Mesenchymal stem cell (in vitro differentiated cells and primary cell): ENCODE measurements at regions not wholly inside any gene's neighbourhood (a gene's known extent, or its start where the extent isn't known, plus 50 kb on each side); places are given as distances from the start of the nearest gene placed in this dataset.
"Not testable (repeated sequence)": the region's sequence is repeated elsewhere in the genome, so short reads cannot be mapped to it uniquely, and the experiment has no call there.

ENCODE experiments used
- DNase-seq: peaks from one replicate; pipeline ENCODE4 v3.0.0-alpha.2; 2013
- H2AFZ ChIP-seq: one replicate; pipeline ENCODE4 v1.6.1; 2013; ENCODE audit warnings: low read depth, mild to moderate bottlenecking, control low read depth, inconsistent platforms, low read length, moderate library complexity
- H2AK5ac ChIP-seq: 2 replicates; pipeline ENCODE4 v1.6.1; 2013; ENCODE audit warnings: low read length, moderate library complexity, mild to moderate bottlenecking, inconsistent platforms; ENCODE audit not compliant: severe bottlenecking
- H2BK120ac ChIP-seq: one replicate; pipeline ENCODE4 v1.6.1; 2013; ENCODE audit warnings: low read depth, mild to moderate bottlenecking, inconsistent platforms, low read length, moderate library complexity
- H2BK12ac ChIP-seq, 2 experiments: one replicate each; pipeline ENCODE4 v1.6.1; 2013; ENCODE audit warnings: inconsistent platforms in 2 of 2, low read length in 2 of 2, mild to moderate bottlenecking in 2 of 2, moderate library complexity in 2 of 2, control low read depth in 1 of 2
- H2BK15ac ChIP-seq: one replicate; pipeline ENCODE4 v1.6.1; 2013; ENCODE audit warnings: mild to moderate bottlenecking, low read depth, inconsistent platforms; ENCODE audit not compliant: poor library complexity, severe bottlenecking
- H2BK5ac ChIP-seq: 2 replicates; pipeline ENCODE4 v1.6.1; 2013; ENCODE audit warnings: low read depth, mild to moderate bottlenecking, low read length, control low read depth, inconsistent platforms; ENCODE audit not compliant: poor library complexity, severe bottlenecking
- H3K14ac ChIP-seq, 2 experiments: one replicate each; pipeline ENCODE4 v1.6.1; 2013; ENCODE audit warnings: inconsistent platforms in 2 of 2, low read length in 2 of 2, control low read depth in 1 of 2, mild to moderate bottlenecking in 1 of 2, moderate library complexity in 1 of 2
- H3K18ac ChIP-seq, 2 experiments: one replicate each; pipeline ENCODE4 v1.6.1; 2013; ENCODE audit warnings: inconsistent platforms in 2 of 2, low read length in 2 of 2, control low read depth in 1 of 2, low read depth in 1 of 2, mild to moderate bottlenecking in 1 of 2
- H3K23ac ChIP-seq, 2 experiments: one replicate each; pipeline ENCODE4 v1.6.1; 2013; ENCODE audit warnings: inconsistent platforms in 2 of 2, low read length in 2 of 2, mild to moderate bottlenecking in 2 of 2, moderate library complexity in 2 of 2, control low read depth in 1 of 2
- H3K27ac ChIP-seq: 2 replicates; pipeline ENCODE4 v1.5.1; 2013; ENCODE audit warnings: mild to moderate bottlenecking, moderate library complexity, low read length, control low read depth, inconsistent platforms; ENCODE audit not compliant: poor library complexity, severe bottlenecking
- H3K27me3 ChIP-seq, 2 experiments: 2 replicates each; pipeline versions ENCODE4 v1.6.1 to v1.7.0; 2013; ENCODE audit warnings: low read length in 2 of 2, mild to moderate bottlenecking in 2 of 2, moderate library complexity in 2 of 2, control low read depth in 1 of 2, inconsistent platforms in 1 of 2; ENCODE audit not compliant: control insufficient read depth in 1 of 2, insufficient read depth in 1 of 2
- H3K36me3 ChIP-seq, 2 experiments: 2 replicates each; pipeline versions ENCODE4 v1.6.1 to v1.7.0; 2013; ENCODE audit warnings: low read length in 2 of 2, control low read depth in 1 of 2, inconsistent platforms in 1 of 2, low read depth in 1 of 2, mild to moderate bottlenecking in 1 of 2; ENCODE audit not compliant: insufficient read depth in 2 of 2, control insufficient read depth in 1 of 2
- H3K4ac ChIP-seq, 2 experiments: one replicate each; pipeline ENCODE4 v1.6.1; 2013; ENCODE audit warnings: inconsistent platforms in 2 of 2, low read length in 2 of 2, mild to moderate bottlenecking in 2 of 2, moderate library complexity in 2 of 2, control low read depth in 1 of 2, low read depth in 1 of 2
- H3K4me1 ChIP-seq: 2 replicates; pipeline ENCODE4 v1.6.1; 2013; ENCODE audit warnings: low read depth, low read length, control low read depth; ENCODE audit not compliant: control insufficient read depth, insufficient read depth
- H3K4me2 ChIP-seq: 2 replicates; pipeline ENCODE4 v1.6.1; 2013; ENCODE audit warnings: low read length, mild to moderate bottlenecking, inconsistent platforms; ENCODE audit not compliant: poor library complexity, severe bottlenecking
- H3K4me3 ChIP-seq, 2 experiments: 2 replicates each; pipeline versions ENCODE4 v1.5.1 to v1.7.0; 2013; ENCODE audit warnings: low read length in 2 of 2, mild to moderate bottlenecking in 2 of 2, control low read depth in 1 of 2, low read depth in 1 of 2; ENCODE audit not compliant: insufficient read depth in 1 of 2
- H3K79me1 ChIP-seq: replicated peaks from 2 replicates; pipeline ENCODE4 v1.6.1; 2013; ENCODE audit warnings: mild to moderate bottlenecking, control low read depth, low read length, inconsistent platforms; ENCODE audit not compliant: poor library complexity, severe bottlenecking
- H3K9ac ChIP-seq: 2 replicates; pipeline ENCODE4 v1.7.0; 2013; ENCODE audit warnings: mild to moderate bottlenecking, low read length, moderate library complexity
- H3K9me3 ChIP-seq: 2 replicates; pipeline ENCODE4 v1.7.0; 2013; ENCODE audit warnings: mild to moderate bottlenecking, low read length; ENCODE audit not compliant: control insufficient read depth
- H4K8ac ChIP-seq: one replicate; pipeline ENCODE4 v1.6.1; 2013; ENCODE audit warnings: inconsistent platforms, mild to moderate bottlenecking, low read length, moderate library complexity
- H4K91ac ChIP-seq: one replicate; pipeline ENCODE4 v1.6.1; 2013; ENCODE audit warnings: mild to moderate bottlenecking, low read length, inconsistent platforms
- WGBS: methylation state at CpG from one replicate; pipeline ENCODE4 v1.1.7; 2013; ENCODE audit warnings: mixed read lengths; 5-methylcytosine and 5-hydroxymethylcytosine counted together

DNA sequence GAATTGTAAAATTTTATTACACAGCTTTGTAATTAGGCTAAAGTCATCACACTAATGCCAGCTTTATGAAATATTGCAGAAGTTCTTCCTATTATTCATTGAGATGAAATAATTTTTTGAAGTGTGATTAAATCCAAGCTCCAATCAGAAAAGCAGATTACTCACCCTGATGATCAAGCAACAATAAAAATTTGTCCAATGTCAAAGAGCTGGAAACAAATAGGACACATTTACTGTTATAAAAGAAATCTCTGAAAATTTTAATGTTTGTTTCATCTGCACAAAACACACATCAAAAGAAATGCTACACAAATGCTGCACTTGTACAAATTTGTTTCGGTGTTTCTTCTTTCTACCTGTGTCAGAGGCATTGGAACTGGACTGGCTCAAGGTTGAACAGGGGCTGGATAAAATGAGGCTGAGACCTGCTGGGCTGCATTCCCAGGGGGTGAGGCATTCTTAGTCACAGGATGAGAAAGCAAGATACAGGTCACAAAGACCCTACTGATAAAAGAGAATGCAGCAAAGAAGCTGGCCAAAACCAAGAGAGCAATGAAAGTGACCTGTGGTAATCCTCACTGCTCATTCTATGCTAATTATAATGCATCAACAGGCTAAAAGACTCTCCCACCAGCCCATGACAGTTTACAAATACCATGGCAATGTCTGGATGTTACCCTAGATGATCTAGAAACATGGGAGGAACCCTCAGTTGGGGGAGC is 78.3 kb downstream of the GASK1B start:
- H2BK12ac ChIP-seq = no peak overlapping the region
- no peak overlapping the region for H2BK120ac ChIP-seq
- no peak for DNase-seq
- H4K91ac ChIP-seq = no peak overlapping the region
- WGBS = 77% methylated on average over 1 of the region's 1 CpG
- H3K79me1 ChIP-seq = no peaks in the 10 kb centered on the region
- H3K4me3 ChIP-seq = no peak overlapping the region
- no peak overlapping the region for H2AK5ac ChIP-seq
- no peak overlapping the region for H3K4me2 ChIP-seq
- H3K27me3 ChIP-seq = no peaks in the 10 kb centered on the region
- H2AFZ ChIP-seq = no peak overlapping the region
- no peak overlapping the region for H3K14ac ChIP-seq
- no peaks in the 10 kb centered on the region for H3K9me3 ChIP-seq
- H3K23ac ChIP-seq = no peak overlapping the region
- H3K36me3 ChIP-seq = no peaks in the 10 kb centered on the region
- H3K9ac ChIP-seq = no peak overlapping the region
- H3K4me1 ChIP-seq = peaks cover 2% of the 10 kb centered on the region
- H2BK5ac ChIP-seq = no peak overlapping the region
- H3K27ac ChIP-seq = peak overlapping the region; percentile 54
- no peak overlapping the region for H4K8ac ChIP-seq
- no peak overlapping the region for H2BK15ac ChIP-seq
- no peak overlapping the region for H3K18ac ChIP-seq
- H3K4ac ChIP-seq = no peak overlapping the region

DNA sequence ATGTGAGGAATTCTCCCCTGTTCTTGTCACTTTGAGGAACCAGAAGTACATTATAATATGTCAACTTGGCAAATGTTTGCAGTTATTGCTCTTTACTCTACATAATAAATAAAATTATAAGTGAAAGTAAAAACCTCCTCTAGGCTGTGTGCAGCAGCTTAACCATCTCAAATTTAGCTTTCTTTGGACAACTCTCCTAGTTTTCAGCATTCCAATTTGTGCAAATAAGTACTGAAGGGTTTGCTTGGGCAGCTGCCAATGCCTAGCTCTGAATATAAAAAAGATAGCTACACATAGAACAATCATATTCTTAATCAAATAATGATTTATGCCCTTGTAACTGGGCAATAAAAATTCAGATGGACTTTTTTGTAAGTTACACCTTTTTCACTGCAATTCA is 82.5 kb downstream of the GASK1B start:
- no peaks in the 10 kb centered on the region for H3K36me3 ChIP-seq
- no peak overlapping the region for H3K14ac ChIP-seq
- H3K4me3 ChIP-seq = peak overlapping the region in 1 of 2 experiments; percentile 19
- no peak overlapping the region for H2AK5ac ChIP-seq
- no peak overlapping the region for H2BK5ac ChIP-seq
- H3K4ac ChIP-seq = no peak overlapping the region
- DNase-seq = no peak
- no peaks in the 10 kb centered on the region for H3K79me1 ChIP-seq
- no peak overlapping the region for H4K91ac ChIP-seq
- no peak overlapping the region for H2BK12ac ChIP-seq
- H3K9ac ChIP-seq = peak overlapping the region; percentile 48
- no peak overlapping the region for H2BK120ac ChIP-seq
- H4K8ac ChIP-seq = no peak overlapping the region
- no peak overlapping the region for H2AFZ ChIP-seq
- H3K9me3 ChIP-seq = no peaks in the 10 kb centered on the region
- H3K18ac ChIP-seq = no peak overlapping the region
- no peaks in the 10 kb centered on the region for H3K27me3 ChIP-seq
- H3K4me1 ChIP-seq = peaks cover 2% of the 10 kb centered on the region
- H3K27ac ChIP-seq = no peak overlapping the region
- H3K23ac ChIP-seq = no peak overlapping the region
- H2BK15ac ChIP-seq = no peak overlapping the region
- no peak overlapping the region for H3K4me2 ChIP-seq

DNA sequence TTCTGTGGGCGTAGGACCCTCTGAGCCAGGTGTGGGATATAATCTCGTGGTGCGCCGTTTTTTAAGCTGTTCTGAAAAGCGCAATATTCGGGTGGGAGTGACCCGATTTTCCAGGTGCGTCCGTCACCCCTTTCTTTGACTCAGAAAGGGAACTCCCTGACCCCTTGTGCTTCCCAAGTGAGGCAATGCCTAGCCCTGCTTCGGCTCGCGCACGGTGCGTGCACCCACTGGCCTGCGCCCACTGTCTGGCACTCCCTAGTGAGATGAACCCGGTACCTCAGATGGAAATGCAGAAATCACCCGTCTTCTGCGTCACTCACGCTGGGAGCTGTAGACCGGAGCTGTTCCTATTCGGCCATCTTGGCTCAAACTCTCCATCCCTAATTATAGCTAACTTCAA is 82.9 kb downstream of the GASK1B start:
- not testable (repeated sequence) for H3K79me1 ChIP-seq, H3K23ac ChIP-seq, H2BK120ac ChIP-seq, DNase-seq, H3K27ac ChIP-seq, H3K4me1 ChIP-seq, H2AK5ac ChIP-seq, H2AFZ ChIP-seq, H3K36me3 ChIP-seq, H3K14ac ChIP-seq, H3K4me2 ChIP-seq, H4K8ac ChIP-seq, H2BK12ac ChIP-seq, H2BK15ac ChIP-seq, H3K27me3 ChIP-seq, H4K91ac ChIP-seq, H2BK5ac ChIP-seq, H3K18ac ChIP-seq, H3K9me3 ChIP-seq, H3K4ac ChIP-seq
- 90% methylated on average over 13 of the region's 21 CpGs for WGBS
- peak overlapping the region in 1 of 2 experiments; percentile 19 for H3K4me3 ChIP-seq
- peak overlapping the region; percentile 48 for H3K9ac ChIP-seq

DNA sequence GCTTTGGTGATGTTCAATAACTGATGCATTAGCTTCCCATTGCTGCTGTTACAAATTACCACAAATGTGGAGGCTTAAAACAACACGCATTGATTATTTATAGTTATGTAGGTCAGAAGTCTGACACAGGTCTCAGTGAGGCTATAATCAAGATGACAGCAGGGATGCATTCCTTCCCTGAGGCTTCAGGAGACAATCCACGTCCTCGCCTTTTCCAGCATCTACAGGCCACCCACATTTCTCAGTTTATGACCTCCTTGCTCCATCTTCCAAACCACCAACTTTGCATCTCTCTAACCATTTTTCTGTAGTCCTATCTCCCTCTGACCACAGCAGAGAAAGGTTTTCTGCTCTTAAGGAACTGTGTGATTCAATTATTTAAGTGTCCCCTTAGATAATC is 92.5 kb downstream of the GASK1B start:
- Histone ChIP-seq H4K91ac (no peak overlapping the region), H3K4me2 (no peak overlapping the region), H3K18ac (no peak overlapping the region), H4K8ac (no peak overlapping the region), H3K4me3 (no peak overlapping the region), H2AK5ac (no peak overlapping the region), H3K9me3 (no peaks in the 10 kb centered on the region), H3K14ac (no peak overlapping the region), H3K36me3 (no peaks in the 10 kb centered on the region), H3K4ac (no peak overlapping the region), H3K79me1 (no peaks in the 10 kb centered on the region), H2AFZ (no peak overlapping the region), H3K27me3 (no peaks in the 10 kb centered on the region), H3K4me1 (no peaks in the 10 kb centered on the region), H2BK5ac (no peak overlapping the region), H3K9ac (no peak overlapping the region), H3K23ac (no peak overlapping the region), H2BK15ac (no peak overlapping the region), H3K27ac (no peak overlapping the region), H2BK12ac (no peak overlapping the region), H2BK120ac (no peak overlapping the region)
- no peak for DNase-seq
- WGBS = 59% methylated on average over 3 of the region's 3 CpGs
